Thymus (tissue), 11 donors: ENCODE measurements at regions not wholly inside any gene's neighbourhood (a gene's known extent, or its start where the extent isn't known, plus 50 kb on each side); places are given as distances from the start of the nearest gene placed in this dataset.

Experiments
- DNase-seq, 9 donors: peaks; one replicate each; pipeline ENCODE4 v3.0.0-alpha.2; 2013; ENCODE audit warnings: low spot score in 9 of 9, low read depth in 6 of 9, missing footprints in 1 of 9
- H3K27ac ChIP-seq, 2 donors: one replicate each; pipeline ENCODE4 v1.5.1; 2013; ENCODE audit warnings: control low read depth in 1 of 2, low read depth in 1 of 2, low read length in 1 of 2, mild to moderate bottlenecking in 1 of 2, moderate library complexity in 1 of 2
- H3K27me3 ChIP-seq, 2 donors: one replicate each; pipeline ENCODE4 v1.5.1; 2013; ENCODE audit warnings: low read length in 1 of 2; ENCODE audit not compliant: control insufficient read depth in 2 of 2, insufficient read depth in 1 of 2
- H3K36me3 ChIP-seq, 2 donors: one replicate each; pipeline ENCODE4 v1.5.1; 2013; ENCODE audit warnings: low read length in 1 of 2, mild to moderate bottlenecking in 1 of 2, moderate library complexity in 1 of 2; ENCODE audit not compliant: control insufficient read depth in 2 of 2, insufficient read depth in 2 of 2
- H3K4me1 ChIP-seq, 2 donors: one replicate each; pipeline ENCODE4 v1.5.1; 2013; ENCODE audit warnings: low read length in 2 of 2; ENCODE audit not compliant: control insufficient read depth in 2 of 2, insufficient read depth in 2 of 2
- H3K4me3 ChIP-seq, 2 donors: one replicate each; pipeline ENCODE4 v1.5.1; 2013; ENCODE audit warnings: low read length in 2 of 2, control low read depth in 1 of 2, mild to moderate bottlenecking in 1 of 2
- H3K9me3 ChIP-seq, 2 donors: one replicate each; pipeline ENCODE4 v1.5.1; 2013; ENCODE audit warnings: low read length in 1 of 2, mild to moderate bottlenecking in 1 of 2; ENCODE audit not compliant: control insufficient read depth in 2 of 2, insufficient read depth in 1 of 2
- WGBS: extraction: QIAGEN DNeasy Blood & Tissue Kit; methylation state at CpG from one replicate; pipeline ENCODE4 v1.1.7; 2013; 5-methylcytosine and 5-hydroxymethylcytosine counted together
- donor health status: healthy.

DNA sequence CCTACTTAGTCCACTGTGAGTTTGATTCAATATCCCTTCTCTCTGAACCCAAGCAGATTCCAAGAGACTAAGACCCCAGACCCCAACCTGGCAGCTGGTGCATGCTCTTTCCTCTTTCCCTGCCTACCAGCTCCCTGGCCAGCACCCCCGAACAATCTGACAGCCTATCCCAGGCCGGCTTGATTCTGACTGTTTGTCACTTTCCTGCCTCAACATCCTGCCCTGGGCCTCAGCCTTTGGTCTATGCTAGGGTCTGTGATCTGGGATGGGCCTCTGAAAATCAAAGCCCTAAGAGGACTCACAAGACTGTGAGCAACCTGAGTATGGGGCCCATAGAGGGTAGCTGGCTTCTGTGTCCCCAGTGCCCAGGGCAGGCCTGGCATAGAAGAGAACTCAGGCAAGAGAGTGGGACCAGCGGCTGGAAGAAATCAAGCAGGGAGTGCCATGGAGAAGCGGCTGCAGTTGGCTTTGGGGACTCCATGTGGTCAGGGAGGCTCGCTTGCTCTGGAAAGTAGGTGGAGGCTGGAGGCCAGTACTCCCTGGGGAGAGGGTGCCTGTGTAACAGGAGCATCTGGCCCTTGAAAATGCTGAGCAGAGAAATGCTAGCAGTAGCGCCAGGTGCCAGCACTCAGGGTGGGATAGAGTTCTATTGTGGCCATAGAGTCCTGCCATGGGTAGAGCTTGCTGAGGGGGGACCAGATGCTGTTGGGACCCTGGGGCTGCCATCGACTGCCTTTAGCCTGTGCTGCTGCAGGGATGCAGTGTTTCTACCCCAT, 343.9 kb downstream of the DYSF start:
- Histone ChIP-seq H3K27me3 (no peaks in the 10 kb centered on the region), H3K27ac (no peak overlapping the region), H3K4me3 (no peak overlapping the region), H3K4me1 (no peaks in the 10 kb centered on the region), H3K36me3 (no peaks in the 10 kb centered on the region), H3K9me3 (no peaks in the 10 kb centered on the region)
- DNase-seq, result no peak
- 93% methylated on average over 7 of the region's 7 CpGs for WGBS

DNA sequence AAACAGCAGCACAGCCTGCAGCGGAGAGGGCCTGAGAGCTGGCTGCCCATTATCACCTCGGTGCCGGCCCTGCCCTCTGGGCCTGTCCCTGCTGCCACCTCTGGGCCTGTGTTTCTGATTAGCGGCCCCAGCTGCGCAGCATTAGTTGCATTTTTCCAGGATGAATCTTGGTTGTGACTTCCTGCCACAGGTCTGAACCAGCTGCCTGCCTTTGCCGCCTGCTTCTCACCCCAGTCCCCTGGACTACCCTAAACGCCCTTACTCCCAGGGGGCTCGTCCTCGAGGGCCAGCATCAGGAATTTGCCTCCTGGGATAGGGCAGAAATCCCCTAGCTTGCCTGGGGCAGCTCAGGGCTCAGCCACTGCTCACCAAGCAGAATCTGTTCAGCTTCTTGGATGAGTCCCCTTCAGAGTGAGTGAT, 342.8 kb downstream of the DYSF start:
- no peaks in the 10 kb centered on the region for H3K4me1 ChIP-seq
- no peaks in the 10 kb centered on the region for H3K36me3 ChIP-seq
- no peaks in the 10 kb centered on the region for H3K9me3 ChIP-seq
- no peak overlapping the region for H3K4me3 ChIP-seq
- DNase-seq, result no peak
- 80% methylated on average over 9 of the region's 9 CpGs for WGBS
- no peaks in the 10 kb centered on the region for H3K27me3 ChIP-seq
- no peak overlapping the region for H3K27ac ChIP-seq

DNA sequence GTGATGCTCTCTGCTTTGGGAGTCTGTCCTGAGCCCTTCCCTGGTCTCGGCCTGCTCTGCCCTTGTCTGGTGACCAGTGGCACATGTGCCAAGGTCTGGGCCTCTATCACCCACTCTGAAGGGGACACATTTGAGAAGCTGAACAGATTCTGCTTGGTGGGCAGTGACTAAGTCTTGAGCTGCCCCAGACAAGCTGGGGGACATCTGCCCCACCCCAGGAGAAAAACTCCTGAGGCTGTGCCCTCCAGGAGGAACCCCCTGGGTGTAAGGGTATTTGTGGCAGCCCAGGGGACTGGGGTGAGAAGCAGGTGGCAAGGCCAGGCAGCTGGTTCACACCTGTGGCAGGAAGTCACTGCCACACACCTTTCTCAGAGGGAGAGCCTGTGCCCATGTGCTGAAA, 342.1 kb downstream of the DYSF start:
- no peak overlapping the region for H3K27ac ChIP-seq
- no peaks in the 10 kb centered on the region for H3K4me1 ChIP-seq
- H3K36me3 ChIP-seq, result no peaks in the 10 kb centered on the region
- no peaks in the 10 kb centered on the region for H3K9me3 ChIP-seq
- no peak overlapping the region for H3K4me3 ChIP-seq
- WGBS, result 97% methylated on average over 1 of the region's 1 CpG
- no peak for DNase-seq
- no peaks in the 10 kb centered on the region for H3K27me3 ChIP-seq

DNA sequence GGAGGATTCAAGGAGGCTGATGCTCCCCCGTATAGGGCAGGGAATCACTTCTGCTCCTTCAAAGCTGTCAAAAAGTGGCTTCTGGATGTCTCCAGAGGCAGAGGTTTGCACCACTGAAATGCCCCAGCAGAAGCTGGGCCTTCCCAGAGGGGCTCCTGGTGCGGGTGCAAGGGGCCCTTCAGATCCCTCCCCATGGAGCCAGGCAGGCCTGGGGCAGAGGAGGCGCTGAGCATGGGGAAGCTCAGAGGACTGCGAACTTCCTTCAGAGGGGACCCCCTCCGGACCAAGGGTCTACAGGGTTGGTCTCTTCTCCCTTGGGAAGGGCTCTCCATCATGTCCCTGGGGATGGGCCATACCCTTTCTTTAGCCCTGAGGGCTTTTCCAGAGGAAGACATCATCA, 341.2 kb downstream of the DYSF start:
- Histone ChIP-seq H3K9me3 (no peaks in the 10 kb centered on the region), H3K27me3 (no peaks in the 10 kb centered on the region), H3K4me3 (no peak overlapping the region), H3K27ac (no peak overlapping the region), H3K4me1 (no peaks in the 10 kb centered on the region), H3K36me3 (no peaks in the 10 kb centered on the region)
- DNase-seq, result no peak
- 91% methylated on average over 5 of the region's 5 CpGs for WGBS

DNA sequence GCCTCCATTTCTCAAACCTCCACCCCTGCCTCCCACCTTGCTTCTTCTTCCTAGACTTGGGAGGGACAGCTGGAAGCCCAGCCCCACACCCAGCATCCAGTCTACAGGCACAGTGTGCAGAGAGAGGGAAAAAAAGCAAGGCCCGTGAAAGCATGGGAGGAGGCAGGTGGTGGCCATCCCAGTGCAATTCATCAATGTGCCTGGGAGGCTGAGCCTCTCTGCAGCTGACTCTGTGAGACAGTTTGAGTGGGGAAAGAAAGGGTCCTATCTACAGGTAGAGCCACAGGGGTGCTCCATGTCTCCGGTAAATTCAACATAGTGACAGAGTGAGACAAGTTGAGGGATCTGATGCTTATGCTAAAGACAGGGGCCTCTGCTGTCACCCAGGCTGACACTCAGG, 340.6 kb downstream of the DYSF start:
- no peak for DNase-seq
- H3K4me1 ChIP-seq, result no peaks in the 10 kb centered on the region

DNA sequence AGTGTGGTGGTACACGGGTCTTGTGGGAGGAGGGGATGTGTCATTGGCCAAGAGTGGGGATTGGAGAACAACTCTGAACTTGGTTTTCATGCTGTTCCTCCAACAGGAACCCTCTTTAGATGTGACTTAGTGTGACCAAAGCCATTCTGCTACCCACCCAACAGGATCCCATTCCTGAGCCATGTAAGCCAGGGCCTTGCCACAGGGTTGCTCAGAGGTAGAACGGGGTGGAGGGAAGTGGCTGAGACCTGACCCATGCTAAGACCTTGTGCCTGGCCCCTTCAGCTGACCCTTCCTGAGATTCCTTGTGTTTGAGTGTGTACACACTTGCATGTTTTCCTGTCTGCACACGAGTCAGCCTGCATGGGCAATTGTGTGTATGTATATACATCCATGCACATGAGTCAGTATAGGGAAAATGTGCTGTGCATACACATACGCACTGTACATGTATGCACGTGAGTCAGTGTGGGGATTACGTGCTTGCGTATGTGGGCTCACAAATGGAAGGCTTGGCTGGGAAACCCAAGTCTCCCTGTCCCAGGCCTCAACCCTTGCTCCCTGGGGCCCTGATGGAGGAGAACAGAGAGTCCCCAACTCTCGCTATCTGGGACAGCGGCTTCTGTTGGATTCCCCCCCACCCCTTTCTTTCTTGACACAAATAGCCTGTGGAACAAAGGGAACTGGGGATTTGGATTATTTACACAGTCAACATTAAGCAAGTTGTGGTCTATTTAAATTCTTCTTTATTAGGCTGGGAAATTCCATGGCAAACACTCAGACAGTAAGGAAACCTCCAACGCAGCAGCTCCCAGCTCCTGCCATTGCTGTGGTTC, 339.8 kb downstream of the DYSF start:
- Histone ChIP-seq H3K27me3 (no peaks in the 10 kb centered on the region), H3K9me3 (no peaks in the 10 kb centered on the region), H3K36me3 (no peaks in the 10 kb centered on the region), H3K27ac (no peak overlapping the region), H3K4me1 (no peaks in the 10 kb centered on the region), H3K4me3 (no peak overlapping the region)
- DNase-seq, result no peak
- 95% methylated on average over 10 of the region's 10 CpGs for WGBS

More for the DNA sequence above, 340.6 kb downstream of the DYSF start:
- Histone ChIP-seq H3K27me3 (no peaks in the 10 kb centered on the region), H3K27ac (no peak overlapping the region), H3K36me3 (no peaks in the 10 kb centered on the region), H3K4me3 (no peak overlapping the region), H3K9me3 (no peaks in the 10 kb centered on the region)
- WGBS, result 96% methylated on average over 2 of the region's 2 CpGs

DNA sequence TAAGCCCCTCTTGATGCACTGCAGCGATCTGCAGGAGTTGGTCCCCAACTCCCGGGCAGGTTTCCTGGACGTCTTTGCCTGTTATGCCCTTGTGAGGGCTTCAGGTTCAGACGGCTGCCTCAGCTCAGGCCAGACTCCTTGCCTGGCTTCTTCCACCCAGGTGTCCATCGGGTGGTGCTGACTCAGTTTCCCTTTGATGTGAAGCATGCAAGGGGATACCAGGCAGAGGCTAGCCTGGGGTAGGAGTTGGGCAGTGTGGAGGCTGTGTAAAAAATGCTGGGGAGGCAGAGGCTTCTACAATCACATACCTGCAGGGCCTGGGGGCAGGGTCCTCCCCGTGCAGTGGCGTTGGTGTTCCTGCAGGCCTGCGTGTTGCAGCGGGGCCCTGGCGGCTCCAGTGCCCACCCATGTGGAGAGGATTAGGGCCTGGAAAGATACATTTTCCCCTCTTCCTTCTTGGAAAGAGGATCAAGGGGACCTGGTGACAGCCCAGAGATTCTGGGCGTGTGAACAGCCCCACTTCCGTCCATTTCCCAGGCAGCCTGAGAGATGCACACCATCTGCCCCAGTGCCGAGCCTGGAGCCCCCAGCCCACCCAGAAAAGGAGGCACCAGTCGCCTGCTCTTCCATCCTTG, 338.3 kb downstream of the DYSF start:
- Histone ChIP-seq H3K36me3 (no peaks in the 10 kb centered on the region), H3K9me3 (no peaks in the 10 kb centered on the region), H3K4me3 (no peak overlapping the region), H3K4me1 (no peaks in the 10 kb centered on the region), H3K27ac (no peak overlapping the region), H3K27me3 (no peaks in the 10 kb centered on the region)
- DNase-seq, result no peak
- 93% methylated on average over 14 of the region's 14 CpGs for WGBS

DNA sequence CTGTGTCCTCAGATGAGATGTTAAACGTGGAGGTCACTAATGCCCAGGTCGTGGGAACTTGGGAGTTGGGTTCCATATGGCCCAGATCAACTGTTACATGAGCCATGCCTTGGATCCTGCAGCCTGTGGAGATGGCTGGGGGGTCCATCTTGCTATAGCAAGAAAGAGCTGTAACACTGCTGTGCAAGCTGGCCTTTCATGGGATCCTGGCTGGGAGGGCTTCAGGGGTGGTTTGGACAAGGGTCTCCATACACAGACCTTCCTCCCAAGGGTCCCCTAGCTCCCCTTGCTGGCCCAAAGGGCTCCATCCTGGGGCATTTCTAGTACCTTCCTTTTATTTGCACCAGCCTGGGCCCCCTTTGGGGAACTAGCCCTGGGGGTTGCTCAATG, 337.7 kb downstream of the DYSF start:
- no peak for DNase-seq
- no peaks in the 10 kb centered on the region for H3K9me3 ChIP-seq
- no peak overlapping the region for H3K4me3 ChIP-seq
- no peaks in the 10 kb centered on the region for H3K27me3 ChIP-seq
- 78% methylated on average over 2 of the region's 2 CpGs for WGBS
- no peak overlapping the region for H3K27ac ChIP-seq
- H3K4me1 ChIP-seq, result no peaks in the 10 kb centered on the region
- H3K36me3 ChIP-seq, result no peaks in the 10 kb centered on the region
